ENCODE measurements at regions not wholly inside any gene's neighbourhood (a gene's known extent, or its start where the extent isn't known, plus 50 kb on each side); places are given as distances from the start of the nearest gene placed in this dataset.
"Not testable (repeated sequence)": the region's sequence is repeated elsewhere in the genome, so short reads cannot be mapped to it uniquely, and the experiment has no call there.

DNA sequence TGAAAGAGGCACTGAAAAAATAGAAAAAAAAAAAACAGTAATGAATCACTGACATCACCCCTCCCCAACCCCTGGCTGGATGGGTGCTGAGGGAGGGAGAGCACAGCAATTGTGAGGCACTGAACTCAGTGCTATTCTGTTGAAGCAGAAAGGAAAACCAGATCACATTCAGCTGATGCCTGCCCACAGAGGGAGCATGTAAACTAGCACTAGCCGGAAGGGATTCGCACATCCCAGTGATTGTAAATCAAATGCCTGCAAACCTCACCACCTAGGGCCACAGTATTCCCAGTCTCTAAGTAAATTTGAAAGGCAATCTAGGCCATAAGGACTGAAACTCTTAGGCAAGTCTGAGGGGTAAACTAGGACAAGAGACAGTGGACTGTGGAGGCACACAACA is 772.0 kb upstream of the CCDC179 start:
- H3K27me3 ChIP-seq (ENCODE audit: control insufficient read depth, insufficient read depth, low read length): no peaks in the 10 kb centered on the region
- peak; percentile 10 for DNase-seq
- H3K36me3 ChIP-seq (replicated peaks; ENCODE audit: control insufficient read depth, insufficient read depth, low read length): no peaks in the 10 kb centered on the region
- H3K4me3 ChIP-seq (ENCODE audit: insufficient read depth, low read depth, low read length): no peak overlapping the region

DNA sequence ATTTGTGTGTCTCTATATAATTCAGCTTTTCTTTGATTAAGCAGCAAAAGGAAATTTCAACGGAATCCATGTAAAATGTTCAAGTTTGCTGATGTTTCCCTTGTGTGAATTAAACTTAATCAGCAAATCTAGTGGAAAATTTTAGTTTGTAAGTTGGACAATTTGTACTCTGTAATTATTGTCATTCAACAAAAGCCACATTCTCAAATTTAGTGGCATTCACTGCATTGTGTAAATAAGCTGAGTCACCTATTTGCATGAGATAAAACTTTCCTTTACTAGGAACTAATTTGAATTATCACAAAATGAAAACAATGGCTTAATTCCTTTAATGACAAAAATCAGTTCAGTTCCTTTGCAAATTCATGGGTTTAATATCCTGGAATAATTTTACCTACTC is 784.2 kb upstream of the CCDC179 start:
- no peak for DNase-seq
- Histone ChIP-seq H3K36me3 (replicated peaks; ENCODE audit: control insufficient read depth, insufficient read depth, low read length) (no peaks in the 10 kb centered on the region), H3K27me3 (ENCODE audit: control insufficient read depth, insufficient read depth, low read length) (no peaks in the 10 kb centered on the region), H3K4me3 (ENCODE audit: insufficient read depth, low read depth, low read length) (no peak overlapping the region)

DNA sequence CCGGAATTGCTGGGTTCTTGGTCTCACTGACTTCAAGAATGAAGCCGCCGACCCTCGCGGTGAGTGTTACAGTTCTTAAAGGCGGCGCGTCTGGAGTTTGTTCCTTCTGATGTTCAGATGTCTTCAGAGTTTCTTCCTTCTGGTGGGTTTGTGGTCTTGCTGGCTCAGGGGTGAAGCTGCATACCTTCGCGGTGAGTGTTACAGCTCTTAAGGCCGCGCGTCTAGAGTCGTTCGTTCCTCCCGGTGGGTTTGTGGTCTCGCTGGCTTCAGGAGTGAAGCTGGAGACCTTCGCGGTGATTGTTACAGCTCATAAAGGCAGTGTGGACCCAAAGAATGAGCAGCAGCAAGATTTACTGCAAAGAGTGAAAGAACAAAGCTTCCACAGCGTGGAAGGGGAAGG is 792.1 kb upstream of the CCDC179 start:
- H3K36me3 ChIP-seq (replicated peaks; ENCODE audit: control insufficient read depth, insufficient read depth, low read length); DNase-seq: not testable (repeated sequence)

DNA sequence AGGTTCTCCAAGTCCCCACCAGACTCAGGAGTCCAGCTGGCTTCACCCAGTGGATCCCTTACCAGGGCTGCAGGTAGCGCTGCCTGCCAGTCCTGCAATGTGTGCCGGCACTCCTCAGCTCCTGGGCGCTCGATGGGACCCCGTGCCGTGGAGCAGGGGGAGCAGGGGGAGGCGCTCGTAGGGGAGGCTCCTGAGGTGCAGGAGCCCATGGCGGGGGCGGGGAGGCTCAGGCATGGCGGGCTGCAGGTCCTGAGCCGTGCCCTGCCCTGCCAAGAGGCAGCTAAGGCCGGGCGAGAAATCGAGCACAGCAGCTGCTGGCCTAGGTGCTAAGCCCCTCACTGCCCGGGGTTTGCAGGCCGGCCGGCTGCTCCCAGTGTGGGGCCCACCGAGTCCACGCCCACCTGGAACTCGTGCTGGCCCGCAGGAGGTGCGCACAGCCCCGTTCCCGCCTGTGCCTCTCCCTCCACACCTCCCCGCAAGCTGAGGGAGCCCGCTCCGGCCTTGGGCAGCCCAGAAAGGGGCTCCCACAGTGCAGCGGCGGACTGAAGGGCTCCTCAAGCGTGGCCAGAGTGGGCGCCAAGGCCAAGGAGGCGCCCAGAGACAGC is 792.9 kb upstream of the CCDC179 start:
- no peak overlapping the region for H3K4me3 ChIP-seq (ENCODE audit: insufficient read depth, low read depth, low read length)

More for the DNA sequence above, 792.1 kb upstream of the CCDC179 start:
- not testable (repeated sequence) for H3K4me3 ChIP-seq (ENCODE audit: insufficient read depth, low read depth, low read length); H3K27me3 ChIP-seq (ENCODE audit: control insufficient read depth, insufficient read depth, low read length)

DNA sequence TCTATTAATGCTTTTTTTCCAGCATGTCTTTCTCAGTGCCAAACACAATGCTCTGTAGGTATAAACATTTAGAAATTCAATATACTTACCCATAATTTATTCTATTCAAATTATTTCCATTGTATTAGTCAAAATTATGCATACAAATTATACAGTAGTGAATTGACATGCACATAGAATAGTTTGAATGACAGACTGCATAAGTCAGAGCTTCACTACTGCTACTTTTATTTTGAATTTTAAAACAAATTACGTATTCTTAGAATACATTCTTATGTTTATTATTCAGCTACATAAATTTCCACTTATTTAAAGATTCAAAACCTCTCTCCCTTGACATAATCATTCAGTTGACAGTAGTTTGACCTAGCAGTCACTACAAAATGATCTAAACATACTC is 808.0 kb upstream of the CCDC179 start:
- DNase-seq: no peak

More for the DNA sequence above, 792.9 kb upstream of the CCDC179 start:
- H3K27me3 ChIP-seq (ENCODE audit: control insufficient read depth, insufficient read depth, low read length): no peaks in the 10 kb centered on the region
- DNase-seq: no peak
- no peaks in the 10 kb centered on the region for H3K36me3 ChIP-seq (replicated peaks; ENCODE audit: control insufficient read depth, insufficient read depth, low read length)

GRCh38 chr11:23673366-23673765 is 813.1 kb upstream of the CCDC179 start:
- Histone ChIP-seq H3K27me3 (ENCODE audit: control insufficient read depth, insufficient read depth, low read length) (no peaks in the 10 kb centered on the region), H3K4me3 (ENCODE audit: insufficient read depth, low read depth, low read length) (no peak overlapping the region), H3K36me3 (replicated peaks; ENCODE audit: control insufficient read depth, insufficient read depth, low read length) (no peaks in the 10 kb centered on the region)
- DNase-seq: no peak

More for the DNA sequence above, 808.0 kb upstream of the CCDC179 start:
- Histone ChIP-seq H3K27me3 (ENCODE audit: control insufficient read depth, insufficient read depth, low read length) (no peaks in the 10 kb centered on the region), H3K4me3 (ENCODE audit: insufficient read depth, low read depth, low read length) (no peak overlapping the region), H3K36me3 (replicated peaks; ENCODE audit: control insufficient read depth, insufficient read depth, low read length) (no peaks in the 10 kb centered on the region)

DNA sequence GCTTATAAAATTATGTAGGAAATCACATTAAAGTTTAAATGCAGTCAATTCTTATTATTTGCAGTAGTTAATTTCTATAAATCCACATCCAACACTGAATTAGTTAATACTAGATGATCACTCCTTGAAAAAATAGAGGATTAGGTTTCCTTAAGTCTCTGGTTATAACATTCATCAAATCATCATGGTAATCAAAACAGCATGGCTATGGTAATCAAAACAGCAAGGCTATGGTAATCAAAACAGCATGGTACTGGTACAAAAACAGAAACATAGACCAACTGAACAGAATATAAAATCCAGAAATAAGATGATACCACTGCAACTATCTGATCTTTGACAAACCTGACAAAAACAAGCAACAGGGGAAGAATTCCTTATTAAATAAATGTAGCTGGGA is 814.6 kb upstream of the CCDC179 start:
- Histone ChIP-seq H3K36me3 (replicated peaks; ENCODE audit: control insufficient read depth, insufficient read depth, low read length) (no peaks in the 10 kb centered on the region), H3K4me3 (ENCODE audit: insufficient read depth, low read depth, low read length) (no peak overlapping the region), H3K27me3 (ENCODE audit: control insufficient read depth, insufficient read depth, low read length) (no peaks in the 10 kb centered on the region)
- no peak for DNase-seq

DNA sequence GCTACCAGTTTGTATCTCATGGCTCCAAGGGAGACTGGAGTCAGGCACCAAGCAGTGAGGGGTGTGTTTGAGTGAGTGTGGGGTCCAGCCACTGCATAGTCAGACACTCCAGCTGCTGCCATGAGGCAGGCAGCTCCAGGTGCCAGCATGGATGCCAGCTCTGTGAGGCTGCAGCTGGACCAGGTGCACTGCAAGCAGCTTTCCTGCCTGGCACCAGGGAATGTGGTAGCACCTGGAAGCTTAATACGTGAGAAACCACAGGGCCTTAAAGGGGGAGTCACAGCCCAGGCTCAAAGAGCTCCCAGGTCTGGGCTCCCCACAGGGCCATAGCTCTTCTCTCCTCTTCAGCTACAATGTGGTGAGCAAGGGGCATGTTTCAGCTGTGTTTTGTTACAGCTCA is 817.8 kb upstream of the LUZP2 start:
- Histone ChIP-seq H3K36me3 (replicated peaks; ENCODE audit: control insufficient read depth, insufficient read depth, low read length) (no peaks in the 10 kb centered on the region), H3K4me3 (ENCODE audit: insufficient read depth, low read depth, low read length) (no peak overlapping the region)
- no peak for DNase-seq

DNA sequence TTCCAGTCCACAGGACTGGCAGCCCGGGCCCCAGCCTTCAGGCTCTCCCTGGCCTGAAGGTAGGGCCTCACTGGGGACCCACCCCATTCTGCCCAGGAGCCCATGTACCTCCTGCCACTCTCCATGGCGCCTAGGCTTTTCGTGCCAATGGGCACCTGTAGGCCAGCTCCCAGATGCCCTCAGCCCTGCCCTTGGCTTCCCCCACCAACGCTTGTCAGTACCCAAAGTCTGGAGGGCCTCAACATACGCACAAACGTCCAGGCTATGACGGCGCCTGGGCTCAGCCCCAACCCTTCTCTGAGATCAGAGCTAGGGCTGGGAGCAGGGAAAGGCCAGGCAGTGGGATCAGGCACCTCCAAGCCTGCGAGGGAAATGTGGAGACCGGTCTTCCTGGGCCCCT is 816.9 kb upstream of the LUZP2 start:
- H3K27me3 ChIP-seq (ENCODE audit: control insufficient read depth, insufficient read depth, low read length): no peaks in the 10 kb centered on the region
- no peaks in the 10 kb centered on the region for H3K36me3 ChIP-seq (replicated peaks; ENCODE audit: control insufficient read depth, insufficient read depth, low read length)
- DNase-seq: no peak
- no peak overlapping the region for H3K4me3 ChIP-seq (ENCODE audit: insufficient read depth, low read depth, low read length)

More for the DNA sequence above, 817.8 kb upstream of the LUZP2 start:
- H3K27me3 ChIP-seq (ENCODE audit: control insufficient read depth, insufficient read depth, low read length): no peaks in the 10 kb centered on the region

DNA sequence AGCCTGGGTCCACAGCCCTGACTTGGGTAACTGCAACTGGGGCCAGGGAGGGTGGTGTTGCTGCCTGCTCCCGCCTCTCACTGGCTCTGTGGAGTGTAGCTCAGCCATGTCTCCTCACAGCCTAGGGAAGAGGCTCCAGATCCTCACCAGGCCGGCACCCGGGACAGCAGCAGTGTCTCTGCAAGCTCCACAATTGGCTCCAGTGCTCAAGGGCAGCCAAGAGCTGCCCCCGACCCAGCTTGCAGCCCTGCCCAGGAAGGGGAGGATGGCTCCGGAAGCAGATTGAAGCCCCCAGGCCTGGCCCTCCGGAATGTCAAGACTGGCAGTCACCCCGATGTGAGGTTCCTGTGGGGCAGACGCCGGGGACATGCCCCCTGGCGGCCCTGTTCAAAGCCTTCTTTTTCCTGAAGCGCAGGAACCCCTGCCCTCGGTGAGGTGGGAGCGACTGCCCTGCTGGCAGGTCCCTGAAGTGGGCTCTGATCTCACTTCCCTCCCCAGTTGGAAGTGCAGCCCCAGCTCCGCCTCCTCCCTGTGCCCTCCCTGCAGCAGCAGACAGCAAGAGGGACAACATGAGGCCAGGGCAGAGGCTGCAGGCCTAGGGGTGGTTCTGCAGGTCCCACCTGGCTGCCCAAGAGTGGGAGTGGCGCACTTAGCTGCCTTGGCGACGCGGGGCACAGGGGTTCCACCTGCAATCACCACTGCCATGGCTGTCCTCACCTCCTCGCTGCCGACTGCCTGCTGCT is 816.2 kb upstream of the LUZP2 start:
- Histone ChIP-seq H3K27me3 (ENCODE audit: control insufficient read depth, insufficient read depth, low read length) (no peaks in the 10 kb centered on the region), H3K4me3 (ENCODE audit: insufficient read depth, low read depth, low read length) (no peak overlapping the region), H3K36me3 (replicated peaks; ENCODE audit: control insufficient read depth, insufficient read depth, low read length) (no peaks in the 10 kb centered on the region)
- peak; percentile 5 for DNase-seq

DNA sequence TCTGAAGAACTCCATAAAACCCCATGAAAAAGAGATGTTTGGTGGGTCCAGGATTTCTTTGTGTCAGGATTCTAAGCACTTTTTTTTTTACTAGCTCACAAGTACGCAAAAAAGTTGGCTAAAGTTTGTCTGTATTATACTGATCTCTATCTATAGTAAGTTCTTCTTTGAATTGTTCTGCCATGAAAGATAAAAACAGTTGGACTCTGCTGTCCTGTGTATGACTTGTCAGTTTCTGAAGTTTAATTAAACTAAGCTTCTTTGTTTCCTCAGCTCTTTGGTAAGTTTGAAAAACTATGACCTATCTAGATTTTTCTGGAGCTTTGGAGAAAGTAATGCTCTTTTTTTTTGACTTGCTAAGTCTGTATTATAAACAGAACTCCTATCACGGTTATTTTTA is 812.2 kb upstream of the LUZP2 start:
- Histone ChIP-seq H3K4me3 (ENCODE audit: insufficient read depth, low read depth, low read length) (no peak overlapping the region), H3K27me3 (ENCODE audit: control insufficient read depth, insufficient read depth, low read length) (no peaks in the 10 kb centered on the region), H3K36me3 (replicated peaks; ENCODE audit: control insufficient read depth, insufficient read depth, low read length) (no peaks in the 10 kb centered on the region)
- DNase-seq: no peak

DNA sequence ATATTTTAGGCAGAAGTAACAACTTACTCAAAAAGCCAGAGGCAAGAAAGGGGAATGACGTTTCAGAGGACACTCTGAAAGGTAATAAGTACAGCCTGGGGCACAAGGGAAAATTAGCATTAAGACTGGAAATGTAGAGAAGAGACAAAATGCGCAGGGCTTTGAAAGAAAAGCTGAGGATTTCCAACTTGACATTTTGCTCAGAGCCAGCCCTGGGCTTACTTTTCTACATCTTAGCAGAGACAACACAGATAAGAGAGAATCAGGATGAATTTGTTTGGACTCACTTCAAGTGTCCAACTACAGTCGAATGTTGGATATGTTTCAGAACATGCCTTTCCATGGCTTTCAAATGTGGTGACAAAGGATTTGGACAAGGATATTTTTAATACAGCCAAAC is 808.9 kb upstream of the LUZP2 start:
- no peaks in the 10 kb centered on the region for H3K27me3 ChIP-seq (ENCODE audit: control insufficient read depth, insufficient read depth, low read length)
- H3K4me3 ChIP-seq (ENCODE audit: insufficient read depth, low read depth, low read length): no peak overlapping the region
- H3K36me3 ChIP-seq (replicated peaks; ENCODE audit: control insufficient read depth, insufficient read depth, low read length): no peaks in the 10 kb centered on the region
- DNase-seq: no peak

- H3K36me3 ChIP-seq (replicated peaks; ENCODE audit: control insufficient read depth, insufficient read depth, low read length): no peaks in the 10 kb centered on the region
Measured at GRCh38 chr11:23688411-23688810, 808.4 kb upstream of the LUZP2 start.

GRCh38 chr11:23688835-23689234 is 808.0 kb upstream of the LUZP2 start:
- no peaks in the 10 kb centered on the region for H3K36me3 ChIP-seq (replicated peaks; ENCODE audit: control insufficient read depth, insufficient read depth, low read length)
- DNase-seq: no peak
- H3K27me3 ChIP-seq (ENCODE audit: control insufficient read depth, insufficient read depth, low read length): no peaks in the 10 kb centered on the region
- H3K4me3 ChIP-seq (ENCODE audit: insufficient read depth, low read depth, low read length): no peak overlapping the region

More at GRCh38 chr11:23688411-23688810, 808.4 kb upstream of the LUZP2 start:
- Histone ChIP-seq H3K4me3 (ENCODE audit: insufficient read depth, low read depth, low read length) (no peak overlapping the region), H3K27me3 (ENCODE audit: control insufficient read depth, insufficient read depth, low read length) (no peaks in the 10 kb centered on the region)
- no peak for DNase-seq

- Histone ChIP-seq H3K27me3 (ENCODE audit: control insufficient read depth, insufficient read depth, low read length) (no peaks in the 10 kb centered on the region), H3K36me3 (replicated peaks; ENCODE audit: control insufficient read depth, insufficient read depth, low read length) (no peaks in the 10 kb centered on the region), H3K4me3 (ENCODE audit: insufficient read depth, low read depth, low read length) (no peak overlapping the region)
- DNase-seq: no peak
Measured at GRCh38 chr11:23696688-23697415, 800.0 kb upstream of the LUZP2 start.

All from H7 (cell line).